ENCODE measurements at regions not wholly inside any gene's neighbourhood (a gene's known extent, or its start where the extent isn't known, plus 50 kb on each side); places are given as distances from the start of the nearest gene placed in this dataset.

DNA sequence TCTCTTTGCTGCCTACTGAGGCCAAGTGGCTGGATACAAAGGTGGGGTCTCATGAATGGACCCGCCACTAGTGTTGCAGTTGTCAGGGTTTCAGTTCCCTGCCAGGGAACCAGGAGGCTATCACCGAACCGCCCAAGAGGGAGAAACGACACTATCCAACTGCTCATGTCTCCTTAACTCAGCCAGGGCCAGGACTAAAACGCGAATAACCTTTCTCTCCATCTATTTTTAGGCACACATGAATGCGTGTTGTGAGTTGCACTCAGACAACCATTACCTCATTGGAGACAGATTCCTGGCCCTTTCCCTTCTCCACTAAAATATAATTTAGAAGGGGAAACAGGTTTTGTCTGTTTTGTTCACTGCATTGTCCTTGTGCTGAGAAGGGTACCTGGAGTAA, 559.5 kb downstream of the SOCS6 start:
- Histone ChIP-seq H3K79me2 (ENCODE audit: insufficient read depth, low read length) (no peaks in the 10 kb centered on the region), H3K9ac (ENCODE audit: low read length) (no peak overlapping the region), H3K27me3 (ENCODE audit: insufficient read depth, low read length) (no peaks in the 10 kb centered on the region), H3K4me2 (ENCODE audit: low read length) (no peak overlapping the region), H3K4me1 (ENCODE audit: control insufficient read depth in 1 of 2, insufficient read depth in 2 of 2, low read length in 2 of 2) (no peaks in the 10 kb centered on the region), H3K9me2 (ENCODE audit: insufficient read depth) (no peaks in the 10 kb centered on the region), H3K9me3 (ENCODE audit: control insufficient read depth in 1 of 2, insufficient read depth in 1 of 2, low read depth in 1 of 2, low read length in 2 of 2) (no peaks in the 10 kb centered on the region), H2AFZ (ENCODE audit: low read depth, low read length, poor library complexity, severe bottlenecking) (no peak overlapping the region), H3K27ac (ENCODE audit: low read depth, low read length) (no peak overlapping the region), H3K36me3 (ENCODE audit: control insufficient read depth in 1 of 2, insufficient read depth in 2 of 2, low read length in 2 of 2) (no peaks in the 10 kb centered on the region), H4K20me1 (ENCODE audit: insufficient read depth) (no peaks in the 10 kb centered on the region), H3K4me3 (replicated peaks in 1 of 2; ENCODE audit: low read depth in 1 of 2, low read length in 2 of 2) (no peak overlapping the region)
- BruUV-seq (replicated peaks), result no TSS peak
- no peak for ATAC-seq
- intact Hi-C loops (cut with micrococcal nuclease), result no loop called here
- POLR2A ChIA-PET, result no interaction called here
- CTCF ChIA-PET, result no interaction called here
- no peak for DNase-seq (ENCODE audit: low read depth, low spot score)
- TF ChIP-seq ZFX (IDR thresholded peaks at IDR 0.05), result no peak
- RAD21 ChIA-PET (ENCODE audit: low non-redundant PET in 1 of 2, low total read pairs in 2 of 2, uncharacterized antibody in 2 of 2, unreplicated experiment in 2 of 2), result no interaction called here

DNA sequence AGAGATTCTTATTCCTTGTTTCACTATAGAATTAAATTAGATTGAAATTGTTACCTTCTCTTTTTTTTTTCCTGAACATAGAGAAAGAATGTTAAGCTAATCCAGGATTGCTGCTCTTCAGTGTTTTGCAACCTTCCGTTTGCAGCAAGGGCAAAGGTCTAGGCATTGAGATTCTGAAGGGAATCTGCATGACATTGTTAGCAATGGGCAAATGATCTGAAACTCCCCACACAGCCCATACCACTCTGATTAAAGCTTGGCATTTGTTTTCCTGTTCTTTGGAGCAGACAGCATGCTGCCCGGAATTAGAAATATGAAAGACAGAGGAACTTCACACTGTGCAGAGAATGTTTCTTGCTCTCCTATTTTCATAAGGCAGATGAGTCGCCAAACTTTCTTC, 551.8 kb downstream of the SOCS6 start:
- no peak overlapping the region for H3K4me2 ChIP-seq (ENCODE audit: low read length)
- H3K9me2 ChIP-seq (ENCODE audit: insufficient read depth), result no peaks in the 10 kb centered on the region
- ChIA-PET CTCF (no interaction called here), RAD21 (ENCODE audit: low non-redundant PET in 1 of 2, low total read pairs in 2 of 2, uncharacterized antibody in 2 of 2, unreplicated experiment in 2 of 2) (no interaction called here), POLR2A (no interaction called here)
- ATAC-seq (no peak), DNase-seq (ENCODE audit: low read depth, low spot score) (no peak)
- H3K4me1 ChIP-seq (ENCODE audit: control insufficient read depth in 1 of 2, insufficient read depth in 2 of 2, low read length in 2 of 2), result no peaks in the 10 kb centered on the region
- H3K9ac ChIP-seq (ENCODE audit: low read length), result no peak overlapping the region
- H2AFZ ChIP-seq (ENCODE audit: low read depth, low read length, poor library complexity, severe bottlenecking), result no peak overlapping the region
- no peaks in the 10 kb centered on the region; a peak in 1 of 4 replicates for H3K9me3 ChIP-seq (ENCODE audit: control insufficient read depth in 1 of 2, insufficient read depth in 1 of 2, low read depth in 1 of 2, low read length in 2 of 2)
- H3K79me2 ChIP-seq (ENCODE audit: insufficient read depth, low read length), result no peaks in the 10 kb centered on the region
- H3K27ac ChIP-seq (ENCODE audit: low read depth, low read length), result no peak overlapping the region
- no peaks in the 10 kb centered on the region for H4K20me1 ChIP-seq (ENCODE audit: insufficient read depth)
- H3K36me3 ChIP-seq (ENCODE audit: control insufficient read depth in 1 of 2, insufficient read depth in 2 of 2, low read length in 2 of 2), result no peaks in the 10 kb centered on the region
- intact Hi-C loops (cut with micrococcal nuclease), result no loop called here
- BruUV-seq (replicated peaks), result no TSS peak
- no peak overlapping the region for H3K4me3 ChIP-seq (replicated peaks in 1 of 2; ENCODE audit: low read depth in 1 of 2, low read length in 2 of 2)
- TF ChIP-seq EZH2 (IDR thresholded peaks at IDR 0.05), result no peak
- H3K27me3 ChIP-seq (ENCODE audit: insufficient read depth, low read length), result no peaks in the 10 kb centered on the region

DNA sequence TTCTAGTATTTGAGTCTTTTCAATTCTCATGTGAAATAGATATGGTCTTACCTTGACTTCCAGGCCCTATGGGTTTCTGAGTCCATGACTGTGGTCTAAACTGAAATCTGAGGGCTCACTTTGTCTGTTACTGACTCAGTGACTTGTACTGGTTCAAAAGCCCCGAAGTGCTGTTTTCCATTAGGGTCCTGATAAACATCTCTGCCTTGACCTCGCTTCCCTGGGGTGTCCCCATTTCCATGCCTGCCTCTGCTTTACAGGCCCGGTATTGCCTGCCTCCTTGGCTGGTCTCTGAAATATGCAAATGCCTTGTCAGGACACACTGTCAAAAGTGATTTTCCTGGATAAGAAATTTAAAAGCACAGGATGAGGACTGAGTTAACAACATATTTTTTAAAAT, 538.8 kb downstream of the SOCS6 start:
- ChIA-PET POLR2A (no interaction called here), RAD21 (ENCODE audit: low non-redundant PET in 1 of 2, low total read pairs in 2 of 2, uncharacterized antibody in 2 of 2, unreplicated experiment in 2 of 2) (no interaction called here), CTCF (no interaction called here)
- H3K79me2 ChIP-seq (ENCODE audit: insufficient read depth, low read length), result no peaks in the 10 kb centered on the region
- no TSS peak for BruUV-seq (replicated peaks)
- H3K9ac ChIP-seq (ENCODE audit: low read length), result no peak overlapping the region
- TF ChIP-seq POLR2A (IDR thresholded peaks at IDR 0.05; ENCODE audit: borderline replicate concordance, extremely low read depth, insufficient read depth, insufficient read length), result no peak
- TF ChIP-seq YY1 (IDR thresholded peaks at IDR 0.05; ENCODE audit: extremely low read depth, insufficient replicate concordance, low read depth, low read length), result no peak
- TF ChIP-seq, protein P1, sequence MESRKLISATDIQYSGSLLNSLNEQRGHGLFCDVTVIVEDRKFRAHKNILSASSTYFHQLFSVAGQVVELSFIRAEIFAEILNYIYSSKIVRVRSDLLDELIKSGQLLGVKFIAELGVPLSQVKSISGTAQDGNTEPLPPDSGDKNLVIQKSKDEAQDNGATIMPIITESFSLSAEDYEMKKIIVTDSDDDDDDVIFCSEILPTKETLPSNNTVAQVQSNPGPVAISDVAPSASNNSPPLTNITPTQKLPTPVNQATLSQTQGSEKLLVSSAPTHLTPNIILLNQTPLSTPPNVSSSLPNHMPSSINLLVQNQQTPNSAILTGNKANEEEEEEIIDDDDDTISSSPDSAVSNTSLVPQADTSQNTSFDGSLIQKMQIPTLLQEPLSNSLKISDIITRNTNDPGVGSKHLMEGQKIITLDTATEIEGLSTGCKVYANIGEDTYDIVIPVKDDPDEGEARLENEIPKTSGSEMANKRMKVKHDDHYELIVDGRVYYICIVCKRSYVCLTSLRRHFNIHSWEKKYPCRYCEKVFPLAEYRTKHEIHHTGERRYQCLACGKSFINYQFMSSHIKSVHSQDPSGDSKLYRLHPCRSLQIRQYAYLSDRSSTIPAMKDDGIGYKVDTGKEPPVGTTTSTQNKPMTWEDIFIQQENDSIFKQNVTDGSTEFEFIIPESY (IDR thresholded peaks at IDR 0.05; ENCODE audit: extremely low read depth, insufficient replicate concordance, low read length), result no peak
- TF ChIP-seq, protein P2, sequence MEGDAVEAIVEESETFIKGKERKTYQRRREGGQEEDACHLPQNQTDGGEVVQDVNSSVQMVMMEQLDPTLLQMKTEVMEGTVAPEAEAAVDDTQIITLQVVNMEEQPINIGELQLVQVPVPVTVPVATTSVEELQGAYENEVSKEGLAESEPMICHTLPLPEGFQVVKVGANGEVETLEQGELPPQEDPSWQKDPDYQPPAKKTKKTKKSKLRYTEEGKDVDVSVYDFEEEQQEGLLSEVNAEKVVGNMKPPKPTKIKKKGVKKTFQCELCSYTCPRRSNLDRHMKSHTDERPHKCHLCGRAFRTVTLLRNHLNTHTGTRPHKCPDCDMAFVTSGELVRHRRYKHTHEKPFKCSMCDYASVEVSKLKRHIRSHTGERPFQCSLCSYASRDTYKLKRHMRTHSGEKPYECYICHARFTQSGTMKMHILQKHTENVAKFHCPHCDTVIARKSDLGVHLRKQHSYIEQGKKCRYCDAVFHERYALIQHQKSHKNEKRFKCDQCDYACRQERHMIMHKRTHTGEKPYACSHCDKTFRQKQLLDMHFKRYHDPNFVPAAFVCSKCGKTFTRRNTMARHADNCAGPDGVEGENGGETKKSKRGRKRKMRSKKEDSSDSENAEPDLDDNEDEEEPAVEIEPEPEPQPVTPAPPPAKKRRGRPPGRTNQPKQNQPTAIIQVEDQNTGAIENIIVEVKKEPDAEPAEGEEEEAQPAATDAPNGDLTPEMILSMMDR (IDR thresholded peaks at IDR 0.05 in 2 of 3, conservative IDR thresholded peaks at IDR 0.05 in 1 of 3; ENCODE audit: borderline replicate concordance in 1 of 3, insufficient read depth in 1 of 3, low read depth in 2 of 3, low read length in 2 of 3), result no peak
- no peak for TF ChIP-seq ELF1 (IDR thresholded peaks at IDR 0.05; ENCODE audit: borderline replicate concordance, low read depth)
- no peak for TF ChIP-seq TCF7L2 (IDR thresholded peaks at IDR 0.05; ENCODE audit: borderline replicate concordance, extremely low read depth, insufficient read depth, insufficient read length)
- TF ChIP-seq FOSL1 (IDR thresholded peaks at IDR 0.05; ENCODE audit: low read depth), result no peak
- no peak for TF ChIP-seq ZNF274 (IDR thresholded peaks at IDR 0.05; ENCODE audit: low read depth, low read length)
- ATAC-seq, result no peak
- no peaks in the 10 kb centered on the region; a peak in 1 of 4 replicates for H3K9me3 ChIP-seq (ENCODE audit: control insufficient read depth in 1 of 2, insufficient read depth in 1 of 2, low read depth in 1 of 2, low read length in 2 of 2)
- no peaks in the 10 kb centered on the region for H3K27me3 ChIP-seq (ENCODE audit: insufficient read depth, low read length)
- no peak overlapping the region for H3K27ac ChIP-seq (ENCODE audit: low read depth, low read length)
- no peaks in the 10 kb centered on the region for H3K36me3 ChIP-seq (ENCODE audit: control insufficient read depth in 1 of 2, insufficient read depth in 2 of 2, low read length in 2 of 2)
- no peak for DNase-seq (ENCODE audit: low read depth, low spot score)
- no peaks in the 10 kb centered on the region for H4K20me1 ChIP-seq (ENCODE audit: insufficient read depth)
- no peak overlapping the region for H2AFZ ChIP-seq (ENCODE audit: low read depth, low read length, poor library complexity, severe bottlenecking)
- no peak overlapping the region for H3K4me2 ChIP-seq (ENCODE audit: low read length)
- no peaks in the 10 kb centered on the region for H3K4me1 ChIP-seq (ENCODE audit: control insufficient read depth in 1 of 2, insufficient read depth in 2 of 2, low read length in 2 of 2)
- H3K9me2 ChIP-seq (ENCODE audit: insufficient read depth), result no peaks in the 10 kb centered on the region
- no peak overlapping the region for H3K4me3 ChIP-seq (replicated peaks in 1 of 2; ENCODE audit: low read depth in 1 of 2, low read length in 2 of 2)
- intact Hi-C loops (cut with micrococcal nuclease), result no loop called here

Data from HCT116 (cell line).